Esophagus squamous epithelium (tissue), 5 donors: ENCODE measurements at regions not wholly inside any gene's neighbourhood (a gene's known extent, or its start where the extent isn't known, plus 50 kb on each side); places are given as distances from the start of the nearest gene placed in this dataset.

Experiments
- DNase-seq: peaks from one replicate; lab custom pipeline; 2025; lab: John Stamatoyannopoulos, UW
- H3K27ac ChIP-seq, 4 donors: fragments of 200-600 bp; sonication (generic); one replicate each; pipeline ENCODE4 v1.5.1; 2016 to 2019; ENCODE audit warnings: mild to moderate bottlenecking in 1 of 4
- H3K27me3 ChIP-seq, 4 donors: fragments of 200-600 bp; sonication (generic); 1 replicate in 3 of 4; 2 replicates in 1 of 4; pipeline versions ENCODE4 v1.5.1 to v1.6.0; 2017 to 2021; ENCODE audit warnings: antibody characterized with exemption in 1 of 4
- H3K36me3 ChIP-seq, 3 donors: fragments of 200-600 bp; sonication (generic); one replicate each; pipeline ENCODE4 v1.5.1; 2016 to 2019
- H3K4me1 ChIP-seq, 3 donors: fragments of 200-600 bp; sonication (generic); one replicate each; pipeline ENCODE4 v1.5.1; 2017 to 2019
- H3K4me3 ChIP-seq, 4 donors: fragments of 200-600 bp; sonication (generic); 1 replicate in 3 of 4; 2 replicates in 1 of 4; pipeline ENCODE4 v1.5.1; 2016 to 2019; ENCODE audit warnings: mild to moderate bottlenecking in 2 of 4, moderate library complexity in 1 of 4
- H3K9me3 ChIP-seq, 3 donors: fragments of 200-600 bp; sonication (generic); one replicate each; pipeline ENCODE4 v1.5.1; 2016 to 2019
- POLR2A ChIP-seq, 4 donors: fragments of 450-650 bp; IDR thresholded peaks; one replicate each; pipeline ENCODE4 v1.6.1; 2017; ENCODE audit warnings: antibody characterized with exemption in 4 of 4, mild to moderate bottlenecking in 4 of 4, moderate library complexity in 3 of 4
- WGBS, 2 donors: methylation state at CpG; one replicate each; pipeline ENCODE4 v1.1.5; 2018; 5-methylcytosine and 5-hydroxymethylcytosine counted together
- intact Hi-C: fragments of 100-400 bp; cut with DNase I; formaldehyde crosslinking; loops from one replicate; pipeline ENCODE4 v1.15.0; 2022
- TF ChIP-seq, protein P1 (sequence below), 6 experiments: fragments of 450-650 bp in 4 of 6; fragments of 200-600 bp in 2 of 6; sonication (generic) in 2 of 6; IDR thresholded peaks; one replicate each; pipeline ENCODE4 v1.5.1; 2016 to 2019; ENCODE audit warnings: antibody characterized with exemption in 6 of 6, mild to moderate bottlenecking in 4 of 6, moderate library complexity in 4 of 6
- donor health status: DM: yes; HTN: yes; CAD: no.

- no peak for TF ChIP-seq POLR2A (IDR thresholded peaks at IDR 0.05)
- TF ChIP-seq, protein P1, sequence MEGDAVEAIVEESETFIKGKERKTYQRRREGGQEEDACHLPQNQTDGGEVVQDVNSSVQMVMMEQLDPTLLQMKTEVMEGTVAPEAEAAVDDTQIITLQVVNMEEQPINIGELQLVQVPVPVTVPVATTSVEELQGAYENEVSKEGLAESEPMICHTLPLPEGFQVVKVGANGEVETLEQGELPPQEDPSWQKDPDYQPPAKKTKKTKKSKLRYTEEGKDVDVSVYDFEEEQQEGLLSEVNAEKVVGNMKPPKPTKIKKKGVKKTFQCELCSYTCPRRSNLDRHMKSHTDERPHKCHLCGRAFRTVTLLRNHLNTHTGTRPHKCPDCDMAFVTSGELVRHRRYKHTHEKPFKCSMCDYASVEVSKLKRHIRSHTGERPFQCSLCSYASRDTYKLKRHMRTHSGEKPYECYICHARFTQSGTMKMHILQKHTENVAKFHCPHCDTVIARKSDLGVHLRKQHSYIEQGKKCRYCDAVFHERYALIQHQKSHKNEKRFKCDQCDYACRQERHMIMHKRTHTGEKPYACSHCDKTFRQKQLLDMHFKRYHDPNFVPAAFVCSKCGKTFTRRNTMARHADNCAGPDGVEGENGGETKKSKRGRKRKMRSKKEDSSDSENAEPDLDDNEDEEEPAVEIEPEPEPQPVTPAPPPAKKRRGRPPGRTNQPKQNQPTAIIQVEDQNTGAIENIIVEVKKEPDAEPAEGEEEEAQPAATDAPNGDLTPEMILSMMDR (IDR thresholded peaks at IDR 0.05): no peak
- H3K4me3 ChIP-seq: no peak overlapping the region
- H3K36me3 ChIP-seq: no peaks in the 10 kb centered on the region
- no peaks in the 10 kb centered on the region for H3K9me3 ChIP-seq
- H3K4me1 ChIP-seq: no peaks in the 10 kb centered on the region
- 66 to 71% methylated on average over 5 of the region's 5 CpGs for WGBS, 2 donors
- DNase-seq: no peak
- no peaks in the 10 kb centered on the region for H3K27me3 ChIP-seq
- intact Hi-C loops: no loop called here
- no peak overlapping the region for H3K27ac ChIP-seq
Observed at GRCh38 chr5:163813900-163814299, 308.5 kb downstream of the MAT2B start.

GRCh38 chr5:163815240-163815791 lies 309.9 kb downstream of the MAT2B start:
- H3K36me3 ChIP-seq: no peaks in the 10 kb centered on the region
- no peak overlapping the region for H3K4me3 ChIP-seq
- no peak overlapping the region for H3K27ac ChIP-seq
- TF ChIP-seq, protein P1 (IDR thresholded peaks at IDR 0.05): no peak
- TF ChIP-seq POLR2A (IDR thresholded peaks at IDR 0.05): no peak
- intact Hi-C loops: no loop called here
- H3K27me3 ChIP-seq: no peaks in the 10 kb centered on the region
- no peaks in the 10 kb centered on the region for H3K9me3 ChIP-seq
- no peaks in the 10 kb centered on the region for H3K4me1 ChIP-seq
- no peak for DNase-seq

DNA sequence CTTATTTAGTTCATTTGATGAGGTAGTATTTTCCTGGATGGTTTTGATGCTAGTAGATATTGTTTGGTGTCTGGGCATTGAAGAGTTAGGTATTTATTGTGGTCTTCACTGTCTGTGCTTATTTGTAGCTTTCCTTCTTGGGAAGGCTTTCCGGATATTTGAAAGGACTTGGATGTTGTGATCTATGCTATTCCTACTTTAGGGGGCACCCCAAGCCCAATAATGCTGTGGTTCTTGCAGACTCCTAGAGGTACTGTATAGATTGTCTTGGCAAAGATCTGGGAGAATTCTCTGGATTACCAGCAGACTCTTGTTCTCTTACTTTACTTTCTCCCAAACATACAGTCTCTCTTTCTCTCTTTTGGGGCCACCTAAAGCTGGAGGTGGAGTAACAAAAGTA lies 315.7 kb downstream of the MAT2B start:
- 80 to 100% methylated on average over 1 of the region's 1 CpG for WGBS, 2 donors
- Histone ChIP-seq H3K9me3 (peaks cover 0 to 4% (median 0%) of the 10 kb centered on the region in 3 donors), H3K27ac (no peak overlapping the region), H3K4me1 (no peaks in the 10 kb centered on the region), H3K27me3 (no peaks in the 10 kb centered on the region), H3K36me3 (no peaks in the 10 kb centered on the region), H3K4me3 (no peak overlapping the region)
- TF ChIP-seq, protein P1 (IDR thresholded peaks at IDR 0.05): no peak
- no peak for TF ChIP-seq POLR2A (IDR thresholded peaks at IDR 0.05)
- DNase-seq: no peak
- intact Hi-C loops: no loop called here

DNA sequence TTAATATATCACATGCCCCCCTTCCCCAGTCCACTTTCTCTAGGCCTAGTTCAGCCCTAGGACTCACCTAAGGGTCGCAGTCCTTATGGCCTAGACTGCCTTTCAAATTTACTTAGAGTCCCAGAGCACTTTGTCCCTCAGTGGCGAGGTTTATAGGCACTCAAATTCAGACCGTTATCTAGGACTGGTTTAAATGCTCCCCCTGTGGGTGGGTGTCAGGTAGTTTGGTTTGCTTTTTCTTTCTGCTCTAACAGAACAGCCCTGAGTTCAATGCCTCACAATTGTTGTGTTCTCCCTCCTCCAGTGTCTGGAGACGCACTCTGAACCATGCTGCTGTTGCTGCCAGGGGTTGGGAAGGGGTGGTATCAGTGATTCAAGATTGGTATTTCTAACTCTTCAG lies 317.1 kb downstream of the MAT2B start:
- TF ChIP-seq POLR2A (IDR thresholded peaks at IDR 0.05): no peak
- TF ChIP-seq, protein P1 (IDR thresholded peaks at IDR 0.05): no peak
- peaks cover 0 to 4% (median 0%) of the 10 kb centered on the region in 3 donors for H3K9me3 ChIP-seq
- H3K4me1 ChIP-seq: no peaks in the 10 kb centered on the region
- no peaks in the 10 kb centered on the region for H3K36me3 ChIP-seq
- intact Hi-C loops: no loop called here
- no peaks in the 10 kb centered on the region for H3K27me3 ChIP-seq
- H3K4me3 ChIP-seq: no peak overlapping the region
- 83 to 94% methylated on average over 4 of the region's 4 CpGs for WGBS, 2 donors
- DNase-seq: no peak
- no peak overlapping the region for H3K27ac ChIP-seq

- TF ChIP-seq POLR2A (IDR thresholded peaks at IDR 0.05): no peak
- TF ChIP-seq, protein P1 (IDR thresholded peaks at IDR 0.05): no peak
- intact Hi-C loops: no loop called here
- Histone ChIP-seq H3K9me3 (peaks cover 0 to 2% (median 0%) of the 10 kb centered on the region in 3 donors), H3K4me1 (no peaks in the 10 kb centered on the region), H3K27ac (no peak overlapping the region), H3K27me3 (no peaks in the 10 kb centered on the region), H3K4me3 (no peak overlapping the region), H3K36me3 (no peaks in the 10 kb centered on the region)
- no peak for DNase-seq
- 40 to 56% methylated on average over 1 of the region's 1 CpG for WGBS, 2 donors
Observed at GRCh38 chr5:163825661-163826060, 320.2 kb downstream of the MAT2B start.
